Astrocyte (in vitro differentiated cells and primary cell): ENCODE measurements at regions not wholly inside any gene's neighbourhood (a gene's known extent, or its start where the extent isn't known, plus 50 kb on each side); places are given as distances from the start of the nearest gene placed in this dataset.

ENCODE experiments used
- EZH2 ChIP-seq: IDR thresholded peaks from 2 replicates; pipeline ENCODE4 v1.6.1; 2012; ENCODE audit warnings: mild to moderate bottlenecking, low read length, inconsistent platforms; ENCODE audit not compliant: insufficient read depth
- TF ChIP-seq, protein P1 (sequence below): IDR thresholded peaks from 2 replicates; pipeline ENCODE4 v1.5.1; 2011; ENCODE audit warnings: low read depth, mild to moderate bottlenecking, inconsistent platforms, low read length, moderate library complexity; ENCODE audit not compliant: insufficient read depth

DNA sequence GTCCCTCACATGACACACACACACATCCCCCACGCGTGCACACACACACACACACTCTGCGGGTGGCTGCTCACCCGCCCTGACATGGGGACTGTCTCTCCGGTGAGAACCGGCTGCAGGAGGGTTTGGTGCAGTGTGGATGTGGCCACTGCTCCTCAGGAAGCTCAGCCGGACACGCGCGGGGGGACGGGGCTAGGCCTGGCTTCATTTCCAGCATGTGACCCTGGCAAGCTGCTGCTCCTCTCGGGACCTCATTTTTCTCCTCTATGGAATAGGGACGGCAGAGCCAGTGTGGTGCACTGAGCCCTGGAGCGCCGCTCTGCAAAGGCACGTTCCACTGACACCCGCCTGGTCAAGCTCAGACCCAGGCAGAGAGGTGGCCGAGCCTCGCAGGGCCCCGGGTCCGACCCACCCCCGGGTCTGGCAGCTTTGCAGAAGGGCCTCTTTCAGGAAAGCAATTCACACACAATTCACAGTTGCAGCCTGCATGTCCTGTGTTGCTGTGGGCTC lies 56.8 kb upstream of the SLCO4A1 start:
- TF ChIP-seq, protein P1, sequence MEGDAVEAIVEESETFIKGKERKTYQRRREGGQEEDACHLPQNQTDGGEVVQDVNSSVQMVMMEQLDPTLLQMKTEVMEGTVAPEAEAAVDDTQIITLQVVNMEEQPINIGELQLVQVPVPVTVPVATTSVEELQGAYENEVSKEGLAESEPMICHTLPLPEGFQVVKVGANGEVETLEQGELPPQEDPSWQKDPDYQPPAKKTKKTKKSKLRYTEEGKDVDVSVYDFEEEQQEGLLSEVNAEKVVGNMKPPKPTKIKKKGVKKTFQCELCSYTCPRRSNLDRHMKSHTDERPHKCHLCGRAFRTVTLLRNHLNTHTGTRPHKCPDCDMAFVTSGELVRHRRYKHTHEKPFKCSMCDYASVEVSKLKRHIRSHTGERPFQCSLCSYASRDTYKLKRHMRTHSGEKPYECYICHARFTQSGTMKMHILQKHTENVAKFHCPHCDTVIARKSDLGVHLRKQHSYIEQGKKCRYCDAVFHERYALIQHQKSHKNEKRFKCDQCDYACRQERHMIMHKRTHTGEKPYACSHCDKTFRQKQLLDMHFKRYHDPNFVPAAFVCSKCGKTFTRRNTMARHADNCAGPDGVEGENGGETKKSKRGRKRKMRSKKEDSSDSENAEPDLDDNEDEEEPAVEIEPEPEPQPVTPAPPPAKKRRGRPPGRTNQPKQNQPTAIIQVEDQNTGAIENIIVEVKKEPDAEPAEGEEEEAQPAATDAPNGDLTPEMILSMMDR, result no peak
- TF ChIP-seq EZH2, result no peak
